Prostate gland (tissue), 2 donors: ENCODE measurements at regions not wholly inside any gene's neighbourhood (a gene's known extent, or its start where the extent isn't known, plus 50 kb on each side); places are given as distances from the start of the nearest gene placed in this dataset.

Source experiments
- DNase-seq: peaks from one replicate; pipeline ENCODE4 v3.0.0-alpha.2; 2019; ENCODE audit warnings: low spot score
- H3K27ac ChIP-seq, 2 donors: fragments of 200-600 bp; sonication (generic); 2 replicates each; pipeline ENCODE4 v1.5.1; 2017 to 2019
- H3K27me3 ChIP-seq: fragments of 200-600 bp; sonication (generic); replicated peaks from 2 replicates; pipeline ENCODE4 v1.5.1; 2019; ENCODE audit not compliant: insufficient read depth
- H3K36me3 ChIP-seq, 2 donors: fragments of 200-600 bp; sonication (generic); 1 replicate in 1 of 2; 2 replicates in 1 of 2; pipeline versions ENCODE4 v1.5.1 to v1.8.1; 2017 to 2019
- H3K4me1 ChIP-seq: fragments of 200-600 bp; sonication (generic); replicated peaks from 2 replicates; pipeline ENCODE4 v1.5.1; 2019
- H3K4me3 ChIP-seq, 2 donors: fragments of 200-600 bp; sonication (generic); 2 replicates each; pipeline ENCODE4 v1.5.1; 2017 to 2019
- H3K9me3 ChIP-seq: fragments of 200-600 bp; sonication (generic); 2 replicates; pipeline ENCODE4 v1.5.1; 2017
- POLR2A ChIP-seq: fragments of 450-650 bp; IDR thresholded peaks from one replicate; pipeline ENCODE4 v1.6.1; 2016; ENCODE audit warnings: antibody characterized with exemption, mild to moderate bottlenecking
- POLR2AphosphoS5 ChIP-seq: sonication (generic); formaldehyde crosslinking; IDR thresholded peaks from one replicate; pipeline ENCODE4 v1.6.1; 2017; ENCODE audit warnings: antibody characterized with exemption
- WGBS: methylation state at CpG from one replicate; pipeline ENCODE4 v1.1.5; 2018; 5-methylcytosine and 5-hydroxymethylcytosine counted together
- intact Hi-C: fragments of 100-400 bp; cut with DNase I; formaldehyde crosslinking; loops from one replicate; pipeline ENCODE4 v1.14.2; 2022
- TF ChIP-seq, protein P1 (sequence below), 4 experiments: fragments of 200-600 bp in 2 of 4; fragments of 450-650 bp in 2 of 4; sonication (generic) in 2 of 4; IDR thresholded peaks; 1 replicate in 3 of 4; 2 replicates in 1 of 4; pipeline ENCODE4 v1.5.1; 2016 to 2019; ENCODE audit warnings: antibody characterized with exemption in 4 of 4, mild to moderate bottlenecking in 2 of 4, moderate library complexity in 2 of 4

DNA sequence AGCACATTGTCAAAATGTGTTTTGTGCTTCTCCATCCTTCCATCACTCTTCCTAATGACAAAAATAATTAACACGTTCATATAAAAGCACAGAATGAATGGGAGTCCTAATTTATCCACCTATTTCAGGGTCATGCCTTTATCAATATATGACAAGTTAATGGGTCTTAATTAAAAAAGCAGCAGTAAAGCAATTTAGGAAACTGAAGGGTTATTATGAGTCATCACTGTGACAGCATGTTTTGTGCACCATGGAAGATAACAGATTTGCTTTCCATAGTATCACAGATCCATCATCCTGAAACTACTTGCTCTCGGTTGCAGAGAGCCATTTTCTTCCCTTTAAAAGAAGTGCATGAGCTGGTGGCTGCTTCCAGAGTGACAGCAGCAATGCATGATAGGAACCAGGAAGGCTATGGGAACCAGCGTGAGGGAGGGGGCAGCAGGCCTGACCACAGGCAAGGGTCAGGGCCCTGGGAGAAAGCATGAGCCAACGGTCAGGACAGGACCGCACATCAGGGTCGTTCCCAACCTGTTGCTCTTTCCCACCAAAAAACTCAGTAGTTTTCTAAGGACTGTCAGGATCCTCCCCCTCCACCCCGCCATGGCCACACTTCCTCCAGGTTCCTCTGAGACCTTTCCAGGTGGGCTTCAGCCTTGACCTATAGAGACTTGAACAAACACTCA is 784.1 kb downstream of the UQCRFS1 start:
- TF ChIP-seq, protein P1, sequence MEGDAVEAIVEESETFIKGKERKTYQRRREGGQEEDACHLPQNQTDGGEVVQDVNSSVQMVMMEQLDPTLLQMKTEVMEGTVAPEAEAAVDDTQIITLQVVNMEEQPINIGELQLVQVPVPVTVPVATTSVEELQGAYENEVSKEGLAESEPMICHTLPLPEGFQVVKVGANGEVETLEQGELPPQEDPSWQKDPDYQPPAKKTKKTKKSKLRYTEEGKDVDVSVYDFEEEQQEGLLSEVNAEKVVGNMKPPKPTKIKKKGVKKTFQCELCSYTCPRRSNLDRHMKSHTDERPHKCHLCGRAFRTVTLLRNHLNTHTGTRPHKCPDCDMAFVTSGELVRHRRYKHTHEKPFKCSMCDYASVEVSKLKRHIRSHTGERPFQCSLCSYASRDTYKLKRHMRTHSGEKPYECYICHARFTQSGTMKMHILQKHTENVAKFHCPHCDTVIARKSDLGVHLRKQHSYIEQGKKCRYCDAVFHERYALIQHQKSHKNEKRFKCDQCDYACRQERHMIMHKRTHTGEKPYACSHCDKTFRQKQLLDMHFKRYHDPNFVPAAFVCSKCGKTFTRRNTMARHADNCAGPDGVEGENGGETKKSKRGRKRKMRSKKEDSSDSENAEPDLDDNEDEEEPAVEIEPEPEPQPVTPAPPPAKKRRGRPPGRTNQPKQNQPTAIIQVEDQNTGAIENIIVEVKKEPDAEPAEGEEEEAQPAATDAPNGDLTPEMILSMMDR (IDR thresholded peaks at IDR 0.05), result no peak
- TF ChIP-seq POLR2AphosphoS5 (no peak), POLR2A (no peak)

DNA sequence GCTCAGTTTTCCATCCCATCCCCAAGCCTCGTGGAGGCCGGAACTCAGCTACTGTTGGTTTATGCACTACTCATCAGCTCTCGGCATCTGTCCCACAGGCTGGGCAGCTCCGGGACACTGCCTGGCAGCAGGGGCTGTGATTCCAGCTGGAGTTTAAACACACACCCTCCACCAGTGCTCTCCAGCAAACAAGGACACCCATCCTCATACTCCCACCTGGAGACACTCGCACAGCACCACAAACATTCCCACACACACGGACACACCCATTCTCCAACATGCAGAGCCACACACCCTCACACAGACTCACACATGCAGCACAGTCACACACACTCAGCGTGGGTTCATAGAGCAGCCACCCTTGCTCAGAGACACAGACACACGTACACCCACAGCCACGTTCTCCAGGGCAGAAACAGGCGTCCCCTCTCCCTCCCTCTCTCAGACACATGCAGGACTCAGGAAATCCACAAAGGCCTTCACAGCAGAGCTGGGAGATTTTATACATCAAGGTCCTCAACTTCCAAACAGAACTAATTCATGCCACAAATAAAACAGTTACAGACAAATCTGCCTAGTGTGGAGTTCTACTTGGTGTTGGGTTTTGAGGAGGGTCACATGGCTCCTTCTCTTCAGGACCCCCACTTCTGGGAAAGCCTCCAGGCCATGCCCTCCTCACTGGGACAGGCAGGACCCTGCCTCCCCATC is 785.4 kb downstream of the UQCRFS1 start:
- Histone ChIP-seq H3K27ac (no peak overlapping the region), H3K4me1 (no peaks in the 10 kb centered on the region), H3K27me3 (no peaks in the 10 kb centered on the region), H3K4me3 (no peak overlapping the region), H3K9me3 (no peaks in the 10 kb centered on the region), H3K36me3 (no peaks in the 10 kb centered on the region)
- no peak for TF ChIP-seq POLR2A
- TF ChIP-seq POLR2AphosphoS5, result no peak
- TF ChIP-seq, protein P1 (IDR thresholded peaks at IDR 0.05), result no peak
- intact Hi-C loops, result no loop called here
- DNase-seq, result no peak
- 74% methylated on average over 10 of the region's 10 CpGs for WGBS

More for the DNA sequence above, 784.1 kb downstream of the UQCRFS1 start:
- Histone ChIP-seq H3K36me3 (no peaks in the 10 kb centered on the region), H3K27me3 (no peaks in the 10 kb centered on the region), H3K4me3 (no peak overlapping the region), H3K27ac (no peak overlapping the region), H3K9me3 (no peaks in the 10 kb centered on the region), H3K4me1 (no peaks in the 10 kb centered on the region)
- no peak for DNase-seq
- intact Hi-C loops, result no loop called here
- WGBS, result 84% methylated on average over 7 of the region's 7 CpGs

DNA sequence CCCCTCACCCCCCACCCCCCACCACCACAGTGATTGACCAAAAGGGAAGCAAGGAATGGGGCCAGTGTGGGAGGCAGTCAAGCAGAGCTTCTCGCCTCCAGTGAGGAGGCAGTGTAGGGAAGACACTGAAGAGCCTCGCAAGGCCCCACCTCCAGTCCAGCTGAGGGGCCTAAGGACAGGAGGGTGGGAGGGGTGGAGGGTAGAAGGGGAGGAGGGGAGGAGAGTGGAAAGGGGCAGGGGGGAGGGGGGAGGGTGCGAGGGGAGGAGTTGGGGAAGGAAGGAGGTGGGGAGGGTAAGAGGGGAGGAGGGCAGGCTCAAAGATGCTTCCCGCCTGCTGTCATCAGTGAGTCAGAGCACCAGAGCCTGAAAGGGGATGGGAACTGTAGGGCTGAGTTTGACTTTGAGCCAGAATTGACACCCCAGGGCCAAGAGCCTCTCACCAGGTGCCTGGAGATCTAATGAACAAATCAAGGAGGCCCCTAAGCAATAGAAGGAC is 786.2 kb downstream of the UQCRFS1 start:
- H3K27ac ChIP-seq, result no peak overlapping the region
- H3K9me3 ChIP-seq, result no peaks in the 10 kb centered on the region
- TF ChIP-seq POLR2AphosphoS5 (no peak), POLR2A (no peak)
- TF ChIP-seq, protein P1 (IDR thresholded peaks at IDR 0.05), result no peak
- no peaks in the 10 kb centered on the region for H3K4me1 ChIP-seq
- intact Hi-C loops, result no loop called here
- DNase-seq, result no peak
- H3K36me3 ChIP-seq, result no peaks in the 10 kb centered on the region
- no peak overlapping the region for H3K4me3 ChIP-seq
- WGBS, result 34% methylated on average over 4 of the region's 4 CpGs
- no peaks in the 10 kb centered on the region for H3K27me3 ChIP-seq

DNA sequence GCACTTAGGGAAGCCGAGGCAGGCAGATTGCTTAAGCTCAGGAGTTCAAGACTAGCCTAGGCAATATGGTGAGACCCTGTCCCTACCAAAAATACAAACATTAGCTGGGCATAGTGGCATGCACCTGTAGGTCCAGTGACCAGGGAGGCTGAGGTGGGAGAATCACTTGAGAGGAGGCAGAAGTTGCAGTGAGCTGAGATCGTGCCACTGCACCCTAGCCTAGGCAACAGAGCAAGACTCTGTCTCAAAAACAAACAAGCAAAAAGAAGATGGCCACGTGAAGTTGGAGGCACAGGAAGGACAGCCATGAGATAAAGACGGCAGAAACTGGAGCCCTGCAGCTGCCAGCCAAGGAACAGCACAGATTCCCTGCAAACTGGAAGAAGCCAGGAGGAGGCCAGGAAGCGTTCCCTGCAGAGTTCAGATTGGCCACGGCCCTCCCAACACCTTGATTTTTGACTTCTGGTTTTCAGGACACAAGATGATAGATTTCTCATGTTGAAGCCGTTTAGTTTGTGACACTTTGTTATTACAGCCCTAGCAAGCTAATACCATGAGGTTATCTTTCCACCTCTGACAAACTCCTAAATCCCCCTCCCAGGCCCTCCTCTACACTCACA is 786.7 kb downstream of the UQCRFS1 start:
- H3K27me3 ChIP-seq, result no peaks in the 10 kb centered on the region
- WGBS, result 42% methylated on average over 7 of the region's 7 CpGs
- H3K4me1 ChIP-seq, result no peaks in the 10 kb centered on the region
- no peak for DNase-seq
- no peaks in the 10 kb centered on the region for H3K36me3 ChIP-seq
- H3K4me3 ChIP-seq, result no peak overlapping the region
- no peak overlapping the region for H3K27ac ChIP-seq
- no peaks in the 10 kb centered on the region for H3K9me3 ChIP-seq
- TF ChIP-seq POLR2AphosphoS5 (no peak), POLR2A (no peak)
- TF ChIP-seq, protein P1 (IDR thresholded peaks at IDR 0.05), result no peak
- intact Hi-C loops, result no loop called here
